Kidney (tissue), 13 donors: ENCODE measurements at regions not wholly inside any gene's neighbourhood (a gene's known extent, or its start where the extent isn't known, plus 50 kb on each side); places are given as distances from the start of the nearest gene placed in this dataset.

ENCODE experiments used
- DNase-seq, 5 donors: peaks; one replicate each; pipeline ENCODE4 v3.0.0-alpha.2; 2013 to 2020
- FAIRE-seq: peaks from 2 replicates; lab custom pipeline; 2012; peaks lifted over from hg19 to GRCh38; lab: Jason Lieb, UNC
- H3K27ac ChIP-seq, 2 donors: one replicate each; pipeline ENCODE4 v1.7.0; 2013; ENCODE audit warnings: low read depth in 2 of 2, low read length in 2 of 2, inconsistent platforms in 1 of 2
- H3K27me3 ChIP-seq: one replicate; pipeline ENCODE4 v1.7.1; 2013; ENCODE audit warnings: low read length, inconsistent platforms; ENCODE audit not compliant: control insufficient read depth, insufficient read depth
- H3K36me3 ChIP-seq, 3 donors: one replicate each; pipeline versions ENCODE4 v1.7.0 to v1.7.1; 2013; ENCODE audit warnings: low read length in 3 of 3, control low read depth in 1 of 3, inconsistent platforms in 1 of 3; ENCODE audit not compliant: insufficient read depth in 3 of 3, control insufficient read depth in 2 of 3
- H3K4me1 ChIP-seq, 3 donors: one replicate each; pipeline versions ENCODE4 v1.7.0 to v1.7.1; 2013; ENCODE audit warnings: low read length in 3 of 3, inconsistent platforms in 1 of 3, low read depth in 1 of 3; ENCODE audit not compliant: control insufficient read depth in 2 of 3, insufficient read depth in 2 of 3
- H3K4me3 ChIP-seq, 3 donors: one replicate each; pipeline versions ENCODE4 v1.7.0 to v1.8.1; 2013; ENCODE audit warnings: low read length in 3 of 3, control low read depth in 1 of 3, inconsistent platforms in 1 of 3
- H3K9ac ChIP-seq, 3 donors: one replicate each; pipeline versions ENCODE4 v1.7.0 to v1.7.1; 2013; ENCODE audit warnings: low read length in 3 of 3, control low read depth in 1 of 3, inconsistent platforms in 1 of 3
- H3K9me3 ChIP-seq, 3 donors: one replicate each; pipeline versions ENCODE4 v1.7.0 to v1.7.1; 2013; ENCODE audit warnings: low read length in 3 of 3, control low read depth in 1 of 3, inconsistent platforms in 1 of 3; ENCODE audit not compliant: control insufficient read depth in 2 of 3, insufficient read depth in 1 of 3
- CTCF ChIP-seq: IDR thresholded peaks from 3 replicates; pipeline ENCODE4 v1.5.1; 2012; ENCODE audit warnings: mild to moderate bottlenecking, moderate library complexity, borderline replicate concordance; ENCODE audit not compliant: insufficient read depth; ENCODE audit errors: extremely low read depth
- intact Hi-C: fragments of 100-400 bp; cut with DNase I; formaldehyde crosslinking; loops from one replicate; pipeline ENCODE4 v1.11.1; 2022
- donor health status: control.
- donor health status: control.
- donor health status: control.
- donor health status: control.
- donor health status: control.
- donor health status: DM: yes; HTN: yes; CAD: no.
- donor health status: Normal renal cell carcinoma (clear cell type).

DNA sequence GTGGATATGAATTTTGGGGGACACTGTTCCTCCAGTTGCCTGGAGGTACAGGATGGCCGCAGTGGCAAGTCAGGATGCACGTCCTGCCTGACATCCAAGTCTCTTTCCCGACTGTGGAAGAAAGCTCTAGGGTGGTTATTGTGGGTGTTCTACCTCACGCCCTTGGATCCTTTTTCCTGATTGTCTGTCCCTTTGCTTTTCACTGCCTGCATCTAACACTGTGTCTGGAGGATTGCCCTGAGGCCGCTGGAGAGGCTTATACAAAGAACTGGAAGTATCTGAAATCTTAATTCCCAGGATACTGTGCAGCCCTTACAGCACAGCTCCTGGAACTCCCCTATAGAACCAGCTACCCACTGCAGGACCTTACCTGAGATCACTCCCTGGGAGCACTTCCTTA, 250.5 kb downstream of the TFCP2L1 start:
- H3K36me3 ChIP-seq = no peaks in the 10 kb centered on the region
- intact Hi-C loops = no loop called here
- no peak overlapping the region for H3K4me3 ChIP-seq
- TF ChIP-seq CTCF = no peak
- no peak overlapping the region for H3K27ac ChIP-seq
- DNase-seq (no peak), FAIRE-seq (no peak)
- no peaks in the 10 kb centered on the region for H3K27me3 ChIP-seq
- no peaks in the 10 kb centered on the region for H3K9me3 ChIP-seq
- no peak overlapping the region for H3K9ac ChIP-seq
- peaks cover 0 to 3% (median 0%) of the 10 kb centered on the region in 3 donors for H3K4me1 ChIP-seq

GRCh38 chr2:121036226-121036692, 248.7 kb downstream of the TFCP2L1 start:
- Histone ChIP-seq H3K9me3 (no peaks in the 10 kb centered on the region), H3K4me3 (no peak overlapping the region), H3K27ac (no peak overlapping the region), H3K9ac (no peak overlapping the region), H3K27me3 (no peaks in the 10 kb centered on the region), H3K36me3 (no peaks in the 10 kb centered on the region), H3K4me1 (peaks cover 0 to 3% (median 0%) of the 10 kb centered on the region in 3 donors)
- DNase-seq (peak in 1 of 5 donors; percentile 7), FAIRE-seq (no peak)
- TF ChIP-seq CTCF = no peak
- intact Hi-C loops = no loop called here

DNA sequence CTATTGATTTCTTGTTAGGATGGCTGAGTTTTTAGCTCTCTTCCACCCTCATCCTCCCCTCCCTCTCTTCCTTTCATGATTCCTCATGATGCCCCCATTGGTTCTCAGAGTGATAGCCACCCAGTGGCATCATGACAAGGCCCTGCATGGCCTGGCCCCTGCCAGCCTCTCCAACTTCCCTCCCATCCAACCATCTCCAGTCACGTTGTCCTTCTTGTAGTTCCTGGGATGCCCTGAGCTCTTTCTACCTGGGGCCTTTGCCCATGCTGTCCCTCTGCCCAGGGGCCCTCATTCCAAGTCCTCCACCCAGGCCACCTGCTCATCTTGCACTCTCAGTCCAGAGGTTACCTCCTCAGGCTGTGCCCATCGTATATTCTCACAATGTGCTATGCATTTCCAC, 247.5 kb downstream of the TFCP2L1 start:
- Histone ChIP-seq H3K4me3 (no peak overlapping the region), H3K27ac (no peak overlapping the region), H3K27me3 (no peaks in the 10 kb centered on the region), H3K4me1 (peaks cover 0 to 3% (median 0%) of the 10 kb centered on the region in 3 donors), H3K9ac (no peak overlapping the region), H3K9me3 (no peaks in the 10 kb centered on the region), H3K36me3 (no peaks in the 10 kb centered on the region)
- FAIRE-seq (no peak), DNase-seq (no peak)
- TF ChIP-seq CTCF = no peak
- intact Hi-C loops = no loop called here

- H3K27ac ChIP-seq = no peak overlapping the region
- no peak overlapping the region for H3K4me3 ChIP-seq
- TF ChIP-seq CTCF = no peak
- no peaks in the 10 kb centered on the region for H3K36me3 ChIP-seq
- peaks cover 0 to 3% (median 0%) of the 10 kb centered on the region in 3 donors for H3K4me1 ChIP-seq
- FAIRE-seq (no peak), DNase-seq (no peak)
- intact Hi-C loops = no loop called here
- H3K9ac ChIP-seq = no peak overlapping the region
- H3K9me3 ChIP-seq = no peaks in the 10 kb centered on the region
- H3K27me3 ChIP-seq = no peaks in the 10 kb centered on the region
These were observed 247.0 kb downstream of the TFCP2L1 start for GRCh38 chr2:121038031-121038430.
